ENCODE measurements at regions not wholly inside any gene's neighbourhood (a gene's known extent, or its start where the extent isn't known, plus 50 kb on each side); places are given as distances from the start of the nearest gene placed in this dataset.

DNA sequence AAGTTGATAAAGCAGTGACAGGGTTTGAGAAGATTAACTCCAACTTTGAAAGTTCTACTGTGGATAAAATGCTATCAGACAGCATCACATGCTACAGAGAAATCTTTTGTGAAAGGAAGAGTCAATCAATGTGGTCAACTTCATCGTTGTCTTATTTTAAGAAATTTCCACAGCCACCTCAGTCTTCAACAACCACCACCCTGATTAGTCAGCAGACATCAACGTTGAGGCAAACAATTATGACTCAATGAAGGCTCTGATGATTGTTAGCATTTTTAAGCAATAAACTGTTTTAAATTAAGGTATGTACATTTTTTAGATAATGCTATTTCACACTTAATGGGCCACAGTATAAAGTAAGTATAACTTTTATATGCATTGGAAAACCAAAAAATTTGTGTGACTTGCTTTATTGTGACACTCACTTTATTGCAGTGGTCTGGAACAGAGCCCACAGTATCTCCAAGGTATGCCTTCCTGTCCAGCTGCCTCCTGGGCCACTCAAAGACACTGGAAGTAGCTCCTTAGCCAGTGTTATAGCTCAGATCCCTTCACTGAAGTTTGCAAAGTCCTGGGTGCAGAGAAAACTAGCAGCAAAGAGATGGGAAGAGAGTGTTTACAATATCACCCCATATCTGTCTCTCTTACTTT, 293.1 kb downstream of the ARHGAP12 start:
- no peak for DNase-seq

DNA sequence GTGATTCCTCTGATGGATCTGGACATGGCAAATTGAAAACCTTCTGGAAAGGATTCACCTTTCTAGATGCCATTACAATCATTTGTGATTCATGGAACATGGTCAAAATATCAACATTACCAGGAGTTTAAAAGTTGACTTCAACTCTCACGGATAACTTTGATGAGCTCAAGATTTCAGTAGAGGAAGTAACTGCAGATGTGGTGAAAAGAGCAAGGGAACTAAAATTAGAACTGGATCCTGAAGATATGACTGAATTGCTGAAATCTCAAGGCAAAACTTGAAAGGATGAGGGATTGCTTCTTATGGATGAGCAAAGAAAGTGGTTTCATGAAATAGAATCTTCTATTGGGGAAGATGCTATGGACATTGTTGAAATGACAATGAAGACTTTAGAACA, 293.6 kb downstream of the ARHGAP12 start:
- no peak for DNase-seq

DNA sequence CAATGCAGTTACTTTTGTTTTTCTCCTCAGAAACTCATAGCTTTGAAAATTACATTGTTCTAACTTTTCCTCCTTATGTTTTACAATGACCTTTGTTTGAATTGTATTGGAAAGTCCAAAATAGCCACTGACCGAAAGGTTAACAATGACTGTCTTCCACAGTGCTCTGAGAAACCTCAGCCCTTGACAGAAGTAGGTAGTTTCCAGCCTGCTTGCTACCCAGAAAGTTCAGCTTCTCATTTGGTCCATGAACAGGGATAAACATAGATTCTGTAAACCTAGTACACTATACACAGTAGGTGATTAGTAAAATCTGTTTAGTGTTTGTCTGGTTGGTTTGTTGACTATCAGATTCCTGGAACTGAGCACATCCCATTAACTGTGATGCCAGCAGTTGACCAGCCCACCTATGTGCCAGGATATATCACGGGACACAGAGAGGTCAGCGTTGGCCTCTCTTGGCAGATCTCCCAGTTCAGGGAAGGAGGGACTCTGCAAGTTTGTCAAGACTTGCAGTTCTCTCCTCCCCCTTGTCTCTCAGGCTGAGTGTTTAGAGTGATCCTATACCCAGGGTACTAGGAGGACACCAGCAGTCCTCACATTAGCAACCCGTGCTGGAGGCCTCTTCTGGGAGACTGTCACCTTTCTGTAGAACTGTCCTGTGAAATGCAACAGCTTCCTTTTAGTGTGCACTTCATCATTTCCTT, 297.6 kb downstream of the ARHGAP12 start:
- DNase-seq: no peak

DNA sequence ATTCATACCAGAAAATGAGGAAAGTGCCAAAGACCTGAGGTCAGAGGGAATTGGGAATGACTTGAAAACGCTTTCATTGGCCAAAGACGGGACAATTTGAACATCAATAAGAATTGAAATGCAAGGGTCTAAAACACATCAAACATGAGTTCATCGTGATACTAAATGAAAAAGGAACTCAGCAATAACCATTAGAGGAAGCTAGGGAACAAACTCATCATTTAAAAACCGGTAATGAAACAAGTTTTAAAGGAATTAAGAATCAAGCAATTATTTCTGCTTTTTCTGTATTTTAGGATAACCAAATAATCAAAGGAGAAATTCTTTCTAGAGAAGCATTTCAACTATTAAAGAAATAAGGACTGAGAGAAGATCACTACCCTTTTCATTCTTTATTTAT, 303.1 kb downstream of the ARHGAP12 start:
- DNase-seq: no peak

DNA sequence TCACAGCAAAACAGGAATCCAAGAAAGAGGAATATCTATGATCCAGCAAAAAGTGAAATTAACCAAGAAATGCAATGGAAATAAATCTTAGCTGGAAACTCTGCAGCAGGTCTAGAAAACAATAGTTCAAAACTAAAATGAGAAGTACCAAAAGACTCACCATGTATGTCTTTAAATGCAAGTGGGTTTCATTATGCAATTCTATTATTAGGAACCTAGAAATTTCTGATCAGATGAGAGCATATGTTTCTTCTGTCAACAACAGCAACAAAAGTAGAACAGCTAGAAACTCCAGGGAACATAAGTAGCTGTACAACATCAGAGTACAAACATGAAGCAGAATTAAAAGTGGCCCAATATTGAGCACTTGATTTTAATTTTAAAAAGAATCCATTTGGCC, 304.0 kb downstream of the ARHGAP12 start:
- no peak for DNase-seq

DNA sequence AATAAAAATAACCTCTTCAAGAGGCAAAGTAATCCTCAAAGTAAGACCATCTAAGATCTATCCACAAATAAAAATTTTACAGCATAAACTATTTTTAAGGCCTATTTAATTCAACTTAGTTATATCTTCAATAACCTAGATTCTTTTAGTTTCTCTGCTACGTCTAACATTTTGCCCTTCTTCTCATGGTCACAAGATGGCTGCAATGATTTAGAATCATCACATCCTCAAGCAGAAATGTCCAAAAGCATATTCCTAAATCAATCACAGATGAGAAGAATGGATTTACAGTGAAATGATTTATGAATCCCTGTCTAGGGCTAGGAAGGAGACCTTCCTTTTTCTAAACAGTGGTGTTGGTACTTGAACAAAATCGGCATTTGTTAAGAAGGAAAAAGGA, 304.7 kb downstream of the ARHGAP12 start:
- no peak for DNase-seq

DNA sequence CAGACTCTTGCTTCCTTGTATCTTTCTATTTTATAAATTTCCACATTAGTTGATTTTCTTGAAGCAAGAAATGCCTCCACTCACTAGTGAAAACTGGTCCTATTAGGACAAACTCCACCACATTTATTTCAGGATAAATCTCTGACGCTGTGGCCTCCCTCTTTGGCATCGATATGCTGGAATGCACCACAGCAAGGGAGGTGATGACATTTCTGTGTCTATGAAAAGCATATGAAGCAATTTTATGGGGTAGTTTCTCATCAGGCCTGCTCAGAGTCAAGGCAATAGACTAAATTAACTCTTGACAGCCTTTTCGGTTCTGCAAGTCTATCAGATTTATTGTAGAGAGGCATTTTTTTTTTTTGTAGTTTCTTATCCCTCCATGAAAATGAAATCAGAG, 304.4 kb downstream of the ZEB1 start:
- DNase-seq: no peak

DNA sequence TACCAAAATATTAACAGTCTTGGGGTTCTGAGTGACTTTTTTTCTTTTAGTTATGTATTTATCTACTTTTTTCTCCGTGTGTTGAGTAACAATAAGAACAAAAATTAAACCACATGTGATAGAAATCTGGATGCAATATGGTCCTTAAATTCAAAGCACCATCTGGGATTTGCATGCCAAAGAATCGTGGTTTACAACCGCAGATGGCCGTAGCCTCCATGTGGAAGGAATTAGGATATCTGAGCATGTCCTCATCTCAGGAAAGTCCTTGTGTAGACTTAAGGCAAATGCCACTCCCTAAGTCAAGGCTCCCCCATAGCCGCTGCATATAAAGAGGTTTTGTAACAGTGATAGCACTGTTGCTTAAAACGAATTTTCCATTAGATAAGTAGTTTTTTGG, 304.0 kb downstream of the ZEB1 start:
- DNase-seq: no peak

DNA sequence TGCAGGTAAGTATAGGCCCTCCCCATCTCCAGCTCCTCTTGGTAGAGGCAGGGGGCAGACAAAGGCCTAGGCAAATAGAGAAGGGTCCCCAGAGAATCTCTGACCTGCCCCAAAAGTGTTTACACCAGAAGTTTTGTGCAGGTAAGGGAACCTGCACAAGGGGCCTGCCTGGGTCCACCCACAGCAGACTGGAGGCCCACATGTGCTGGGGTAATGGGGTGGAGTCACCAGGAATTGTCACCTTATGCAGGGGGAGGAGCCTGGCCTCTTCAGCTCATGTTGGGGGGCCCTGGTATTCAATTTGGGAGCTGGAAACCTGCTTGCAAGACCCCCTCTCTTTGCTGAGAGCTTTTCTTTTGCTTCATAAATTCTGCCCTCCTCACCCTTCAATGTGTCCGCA, 302.7 kb downstream of the ZEB1 start:
- DNase-seq: no peak

DNA sequence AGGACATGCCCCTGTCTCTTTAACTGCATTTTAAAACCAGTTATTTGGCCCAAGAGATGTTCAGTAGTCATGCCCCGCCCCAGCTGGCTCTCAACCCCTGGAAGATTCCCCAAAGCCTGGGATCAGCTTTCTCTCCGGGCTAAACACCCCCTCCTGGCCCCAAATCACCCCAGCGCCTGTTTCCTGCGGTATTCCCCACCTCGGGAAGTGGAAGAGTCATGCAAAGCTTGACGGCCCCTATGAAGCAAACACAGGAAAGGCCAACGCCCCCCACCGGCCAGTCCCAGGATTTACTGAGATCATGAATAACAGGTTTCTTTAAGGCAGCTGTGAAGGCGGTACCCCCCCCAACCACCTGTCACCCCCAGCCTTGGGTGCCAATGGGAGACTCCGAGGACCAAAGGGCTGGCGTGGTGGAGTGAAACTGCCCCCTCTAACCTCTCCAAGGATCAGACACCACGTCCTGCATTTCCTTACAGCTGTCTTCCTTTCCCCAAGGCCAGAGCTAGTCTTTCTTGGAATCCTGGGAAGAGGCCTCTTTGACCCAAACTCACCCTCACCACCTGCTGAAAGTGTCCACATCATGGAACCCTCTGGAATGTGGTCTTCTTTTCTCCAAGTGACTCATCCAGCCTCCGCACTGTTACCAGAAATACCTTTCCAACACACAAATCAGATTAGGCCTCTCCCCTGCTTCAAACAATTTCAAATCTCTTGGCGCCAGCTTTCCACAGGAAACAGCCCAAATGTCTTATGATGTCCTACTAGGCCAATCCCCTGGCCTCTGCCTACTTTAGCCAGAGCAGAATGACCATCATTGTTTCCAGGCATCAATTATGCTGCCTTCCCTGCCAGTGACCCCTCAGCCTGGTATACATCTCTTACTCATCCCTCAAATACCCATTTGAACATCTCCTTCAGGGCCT, 301.5 kb downstream of the ZEB1 start:
- no peak for DNase-seq

DNA sequence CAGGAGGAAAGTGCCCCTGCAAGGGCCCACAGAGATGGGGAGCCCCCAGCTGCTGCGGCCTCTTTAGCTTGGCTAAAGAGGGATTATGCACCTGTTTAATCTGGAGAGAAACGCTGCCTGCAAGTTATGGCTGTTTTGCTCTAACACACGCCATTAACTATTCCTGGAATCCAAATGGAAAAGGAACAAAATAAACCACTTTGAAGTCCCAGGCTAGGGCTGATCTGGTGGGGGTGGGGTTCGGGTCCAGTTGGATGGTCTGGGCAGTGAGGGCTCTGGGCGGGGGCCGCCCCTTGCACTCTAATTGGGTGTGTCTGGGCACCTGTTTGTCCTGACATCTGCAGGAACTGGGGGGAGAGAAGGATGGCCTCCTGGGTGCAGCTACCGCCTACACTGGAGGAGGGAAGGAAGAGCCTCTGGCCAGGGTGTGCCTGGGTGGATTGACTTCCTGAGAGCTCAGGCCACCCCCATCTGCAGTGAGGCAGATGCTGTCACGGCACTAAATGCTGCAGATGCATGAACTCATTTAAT, 300.6 kb downstream of the ZEB1 start:
- no peak for DNase-seq

DNA sequence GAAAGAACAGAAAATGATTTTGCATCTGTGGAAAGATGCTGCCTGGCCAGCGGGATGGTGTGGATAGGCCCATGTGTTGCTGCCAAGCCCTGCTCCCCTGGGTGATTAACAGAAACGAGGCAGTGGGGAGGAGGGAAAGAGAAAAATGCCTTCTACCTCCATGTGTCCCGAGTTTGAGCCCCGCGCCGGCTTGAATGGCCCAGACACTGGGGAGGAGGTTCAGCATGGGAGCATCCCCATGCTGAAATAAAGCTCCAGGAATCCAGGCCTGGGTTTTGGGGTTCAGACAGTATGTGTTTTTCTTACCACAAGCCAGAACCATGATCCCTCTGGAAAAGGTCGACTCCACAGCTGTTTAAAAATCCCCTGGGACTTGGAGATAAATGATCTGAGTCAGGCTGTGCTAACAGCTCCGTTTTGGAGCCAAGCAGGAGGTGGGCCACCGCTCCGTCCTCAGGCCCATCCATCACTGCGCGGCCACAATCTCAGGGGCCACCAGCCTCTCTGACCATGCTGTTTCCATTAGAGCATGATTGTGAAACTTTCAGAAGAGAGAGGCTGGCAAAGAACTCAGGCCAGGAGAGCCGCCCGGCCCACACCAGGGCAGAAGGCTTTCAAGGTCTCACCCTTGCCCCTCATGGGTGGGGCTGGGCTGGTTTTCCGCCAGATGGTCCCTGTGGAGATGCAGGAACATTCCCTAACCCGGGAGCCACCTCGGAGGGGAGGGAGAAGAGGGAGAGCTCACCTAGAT, 299.7 kb downstream of the ZEB1 start:
- no peak for DNase-seq

DNA sequence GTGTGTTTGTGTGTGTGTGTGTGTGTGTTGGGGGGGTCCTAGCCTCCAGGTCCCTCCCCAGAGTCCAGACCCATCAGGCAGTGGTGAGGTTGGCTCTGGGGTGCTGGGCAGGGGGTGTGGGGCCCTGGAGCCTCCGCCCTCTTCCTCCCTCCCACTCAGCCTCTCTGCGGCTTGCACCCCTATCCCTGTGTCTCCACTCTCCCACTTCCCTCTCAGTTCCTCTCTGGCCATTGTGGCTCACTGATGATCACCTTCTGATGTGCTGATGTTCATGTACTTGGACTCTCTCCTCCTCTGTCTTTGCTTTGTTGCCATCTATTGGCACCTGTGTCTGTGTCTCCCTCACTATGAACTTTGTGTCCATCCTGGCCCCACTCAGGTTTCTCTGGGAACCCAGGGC, 298.7 kb downstream of the ZEB1 start:
- no peak for DNase-seq

DNA sequence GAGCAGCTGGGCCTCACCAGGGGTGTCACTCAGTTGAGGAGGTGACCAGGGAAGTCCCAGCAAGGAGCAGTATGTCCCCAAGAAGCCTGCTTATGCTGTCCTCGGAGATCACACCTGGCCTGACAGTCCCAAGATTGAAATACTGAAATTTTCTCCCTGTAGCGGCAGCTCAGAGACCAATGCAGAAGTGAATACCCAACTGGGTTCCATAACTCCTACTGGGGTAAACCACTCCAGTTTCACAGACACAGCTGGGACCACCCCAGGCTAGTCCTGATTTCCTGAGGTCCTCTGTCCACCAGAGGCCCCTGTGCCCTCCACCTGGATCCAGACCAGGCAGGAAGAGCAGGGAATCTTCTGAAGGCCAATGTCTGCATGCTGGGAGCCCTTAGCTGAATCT, 298.1 kb downstream of the ZEB1 start:
- DNase-seq: no peak

DNA sequence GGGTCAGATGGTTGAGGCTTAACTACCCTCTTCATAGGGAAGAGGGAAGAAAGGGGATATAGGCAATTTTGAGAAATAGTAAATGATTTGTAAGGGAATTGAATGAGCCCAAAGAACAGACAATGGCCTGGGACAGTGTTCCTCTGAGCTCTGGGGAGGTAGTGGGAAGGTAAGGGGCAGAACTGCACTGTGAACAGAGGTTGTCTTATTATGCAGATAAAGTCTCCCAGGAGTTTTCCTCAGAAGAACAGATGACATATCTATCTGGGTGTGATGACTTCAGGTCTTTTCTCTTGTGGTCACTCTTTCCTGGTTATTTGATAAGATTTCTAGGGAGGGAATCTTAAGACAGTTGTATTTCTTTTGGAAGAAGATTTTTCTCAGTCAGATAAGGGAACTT, 296.1 kb downstream of the ZEB1 start:
- DNase-seq: no peak

DNA sequence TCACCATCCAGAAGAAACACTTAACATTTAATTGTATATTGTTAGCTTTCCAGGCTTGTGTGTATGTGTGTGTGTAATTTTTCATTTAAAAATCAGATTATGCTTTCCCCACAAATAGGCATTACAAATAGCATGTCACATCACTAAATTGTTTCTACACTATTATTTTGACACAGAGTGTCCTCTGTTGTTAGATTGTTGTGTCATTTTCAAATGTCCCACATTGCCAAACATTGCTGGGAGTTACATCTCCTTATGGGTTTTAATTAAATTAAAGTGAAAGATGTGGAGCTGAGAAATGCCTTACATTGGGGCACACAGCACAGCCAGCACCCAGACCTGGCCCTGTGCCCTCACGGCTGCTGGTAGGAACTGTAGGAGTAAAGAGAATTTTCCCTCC, 295.6 kb downstream of the ZEB1 start:
- DNase-seq: no peak

DNA sequence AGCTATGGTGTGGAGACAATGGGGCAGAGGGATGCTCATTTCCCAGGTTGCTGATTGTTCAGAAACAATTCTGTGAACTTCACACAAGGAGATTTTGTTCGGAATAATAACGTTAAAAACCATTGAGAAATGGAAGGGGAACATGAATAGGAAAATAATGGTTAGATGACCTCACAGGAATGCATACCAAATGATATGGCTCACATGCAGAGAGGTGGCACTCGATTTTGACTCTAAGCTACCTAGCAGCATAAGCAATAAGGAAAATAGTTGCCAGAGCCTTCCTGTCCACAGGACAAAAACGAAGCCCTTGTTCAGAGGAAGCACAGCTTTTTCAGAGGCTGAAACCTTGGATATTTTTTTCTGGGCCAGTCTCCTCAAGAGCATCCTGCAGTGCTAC, 293.1 kb downstream of the ZEB1 start:
- no peak for DNase-seq

DNA sequence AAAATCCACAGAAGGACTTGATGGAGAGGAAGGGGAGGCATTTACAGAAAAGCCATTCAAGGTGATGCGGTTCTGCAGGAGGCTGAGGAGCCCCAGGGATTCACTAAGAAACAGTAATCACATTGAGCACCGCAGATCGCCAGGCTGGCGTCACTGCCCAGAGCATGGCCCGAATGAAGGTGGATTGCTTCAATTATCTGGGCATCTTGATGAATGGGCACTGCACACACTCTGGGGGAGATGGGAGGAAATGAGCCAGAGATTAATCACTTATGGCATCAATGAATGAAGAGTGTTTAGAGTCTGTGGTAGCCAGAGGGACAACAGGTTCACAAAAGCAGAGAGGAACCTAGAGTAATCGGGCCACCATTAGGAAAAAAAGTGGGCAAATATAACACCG, 292.1 kb downstream of the ZEB1 start:
- DNase-seq: no peak

DNA sequence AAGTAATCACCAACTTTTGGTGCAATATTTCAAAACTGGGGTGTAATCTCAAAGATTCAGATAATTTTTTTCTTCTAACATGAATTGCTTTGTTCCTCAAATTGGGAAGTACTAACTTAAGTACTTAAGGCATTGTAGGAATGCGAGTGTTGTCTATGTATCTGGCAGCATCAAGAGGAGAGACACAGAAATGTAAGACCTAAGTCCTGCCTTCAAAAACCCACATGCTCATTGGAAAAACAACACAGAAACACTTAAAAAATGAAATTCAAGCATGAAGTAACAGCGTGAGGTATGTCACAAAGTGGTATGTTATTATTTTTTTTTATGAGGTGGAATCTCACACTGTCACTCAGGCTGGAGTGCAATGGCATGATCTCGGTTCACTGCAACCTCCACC, 288.5 kb downstream of the ZEB1 start:
- DNase-seq: no peak

DNA sequence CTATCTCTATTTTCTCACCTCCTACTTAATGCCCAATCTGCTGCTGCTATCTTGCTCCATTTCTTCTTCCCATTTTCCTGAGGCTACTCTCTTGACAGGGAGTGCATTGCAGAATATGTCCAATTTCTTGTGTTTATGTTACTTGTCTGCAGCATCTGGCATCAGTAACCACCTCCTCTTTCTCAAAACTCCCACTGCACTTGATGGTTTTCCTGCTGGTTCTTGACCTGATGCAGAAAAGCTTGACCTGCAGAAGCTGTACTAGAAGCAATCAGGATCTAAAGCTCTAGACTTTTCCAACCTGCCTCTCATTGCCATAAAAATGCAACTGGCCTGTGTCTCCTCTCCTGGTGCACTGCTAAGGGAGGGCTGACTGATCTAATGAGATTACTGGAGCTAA, 287.8 kb downstream of the ZEB1 start:
- DNase-seq: no peak

DNA sequence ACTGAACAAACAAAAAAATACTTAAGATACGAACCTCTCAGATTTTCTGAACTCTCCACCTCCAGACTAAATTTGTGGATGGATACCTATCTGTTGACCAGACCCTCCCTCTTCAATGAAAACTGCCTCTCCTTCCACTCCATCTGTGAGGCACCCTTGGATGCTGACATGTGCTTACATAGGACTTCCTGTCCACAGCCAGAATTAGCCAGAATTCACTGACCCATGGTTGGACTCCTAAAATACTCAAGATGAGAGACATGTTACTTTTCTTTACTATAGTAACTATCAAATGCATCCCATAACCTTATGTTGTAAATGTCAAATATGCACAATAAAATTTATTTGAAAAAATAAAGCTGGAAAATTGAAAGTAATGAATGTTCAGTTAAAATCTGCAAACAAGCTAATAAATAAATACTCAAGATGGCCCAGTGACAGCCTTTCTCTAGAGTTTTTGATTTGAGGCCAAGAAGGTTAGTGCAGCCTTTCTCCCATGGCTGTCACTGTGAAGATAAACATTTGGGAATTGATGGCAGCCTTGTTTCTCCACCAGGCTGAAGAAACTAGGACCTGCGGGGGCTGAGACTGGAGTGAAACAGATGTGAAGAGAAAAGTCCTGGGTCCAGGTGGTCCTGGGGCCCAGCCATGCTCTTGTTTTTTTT, 287.0 kb downstream of the ZEB1 start:
- DNase-seq: no peak

DNA sequence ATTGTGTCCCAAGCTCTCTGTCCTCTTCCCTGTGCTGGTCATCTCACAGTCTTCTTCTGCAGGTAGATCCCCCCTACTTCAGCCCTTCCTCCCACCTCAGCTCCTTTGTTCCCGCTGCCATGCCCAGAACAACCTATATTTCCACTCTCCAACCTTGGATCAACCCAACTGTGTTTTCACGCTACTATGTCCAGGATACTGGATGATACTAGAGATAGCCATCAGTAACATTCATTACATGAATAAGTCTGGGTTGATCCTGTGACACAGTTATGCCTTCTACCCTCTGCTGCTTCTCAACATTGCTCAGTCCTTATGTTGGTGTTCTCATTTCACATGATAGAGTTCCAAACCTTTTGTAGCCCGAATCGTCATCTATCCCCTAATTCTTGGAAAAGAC, 286.4 kb downstream of the ZEB1 start:
- DNase-seq: no peak

Data from NCI-H1092 (cell line).